ENCODE measurements at regions not wholly inside any gene's neighbourhood (a gene's known extent, or its start where the extent isn't known, plus 50 kb on each side); places are given as distances from the start of the nearest gene placed in this dataset.

DNA sequence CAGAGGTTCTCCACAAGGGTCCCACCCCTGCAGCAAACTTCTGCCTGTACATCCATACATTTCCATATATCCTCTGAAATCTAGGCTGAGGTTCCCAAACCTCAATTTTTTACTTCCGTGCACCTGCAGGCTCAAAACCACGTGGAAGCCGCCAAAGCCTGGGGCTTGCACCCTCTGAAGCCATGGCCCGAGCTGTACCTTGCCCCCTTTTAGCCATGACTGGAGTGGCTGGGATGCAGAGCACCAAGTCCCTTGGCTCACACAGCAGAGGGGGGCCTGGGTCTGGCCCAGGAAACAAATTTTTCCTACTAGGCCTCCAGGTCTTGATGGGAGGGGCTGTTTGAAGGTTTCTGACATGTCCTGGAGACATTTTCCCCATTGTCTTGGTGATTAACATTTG, 84.4 kb downstream of the FSCB start:
- no peak overlapping the region for H3K4me3 ChIP-seq (ENCODE audit: low read depth in 1 of 2, low read length in 2 of 2)
- H3K9me3 ChIP-seq (ENCODE audit: control insufficient read depth in 2 of 2, insufficient read depth in 1 of 2, low read depth in 1 of 2, low read length in 1 of 2): peaks cover 0 to 4% of the 10 kb centered on the region in 2 donors
- H3K4me1 ChIP-seq (ENCODE audit: control insufficient read depth in 2 of 2, insufficient read depth in 2 of 2, low read length in 1 of 2): no peaks in the 10 kb centered on the region
- H3K27me3 ChIP-seq (ENCODE audit: control insufficient read depth in 1 of 2, insufficient read depth in 2 of 2, low read length in 2 of 2): no peaks in the 10 kb centered on the region
- no peaks in the 10 kb centered on the region for H3K36me3 ChIP-seq (ENCODE audit: control insufficient read depth in 2 of 2, insufficient read depth in 2 of 2, low read length in 1 of 2)
- no peak overlapping the region for H3K27ac ChIP-seq (ENCODE audit: low read depth in 2 of 2, low read length in 1 of 2)
- 81 to 84% methylated on average over 4 of the region's 4 CpGs for WGBS, 2 donors

GRCh38 chr14:44420226-44420625, 86.9 kb downstream of the FSCB start:
- no peaks in the 10 kb centered on the region for H3K27me3 ChIP-seq (ENCODE audit: control insufficient read depth in 1 of 2, insufficient read depth in 2 of 2, low read length in 2 of 2)
- 82 to 84% methylated on average over 1 of the region's 1 CpG for WGBS, 2 donors
- no peaks in the 10 kb centered on the region for H3K36me3 ChIP-seq (ENCODE audit: control insufficient read depth in 2 of 2, insufficient read depth in 2 of 2, low read length in 1 of 2)
- no peak overlapping the region for H3K27ac ChIP-seq (ENCODE audit: low read depth in 2 of 2, low read length in 1 of 2)
- no peaks in the 10 kb centered on the region for H3K4me1 ChIP-seq (ENCODE audit: control insufficient read depth in 2 of 2, insufficient read depth in 2 of 2, low read length in 1 of 2)
- peaks cover 0 to 4% of the 10 kb centered on the region in 2 donors for H3K9me3 ChIP-seq (ENCODE audit: control insufficient read depth in 2 of 2, insufficient read depth in 1 of 2, low read depth in 1 of 2, low read length in 1 of 2)
- H3K4me3 ChIP-seq (ENCODE audit: low read depth in 1 of 2, low read length in 2 of 2): no peak overlapping the region

GRCh38 chr14:44418856-44419255, 88.2 kb downstream of the FSCB start:
- no peaks in the 10 kb centered on the region for H3K36me3 ChIP-seq (ENCODE audit: control insufficient read depth in 2 of 2, insufficient read depth in 2 of 2, low read length in 1 of 2)
- no peak overlapping the region for H3K27ac ChIP-seq (ENCODE audit: low read depth in 2 of 2, low read length in 1 of 2)
- peaks cover 0 to 4% of the 10 kb centered on the region in 2 donors for H3K9me3 ChIP-seq (ENCODE audit: control insufficient read depth in 2 of 2, insufficient read depth in 1 of 2, low read depth in 1 of 2, low read length in 1 of 2)
- 79 to 80% methylated on average over 5 of the region's 5 CpGs for WGBS, 2 donors
- no peaks in the 10 kb centered on the region for H3K27me3 ChIP-seq (ENCODE audit: control insufficient read depth in 1 of 2, insufficient read depth in 2 of 2, low read length in 2 of 2)
- H3K4me1 ChIP-seq (ENCODE audit: control insufficient read depth in 2 of 2, insufficient read depth in 2 of 2, low read length in 1 of 2): no peaks in the 10 kb centered on the region
- no peak overlapping the region for H3K4me3 ChIP-seq (ENCODE audit: low read depth in 1 of 2, low read length in 2 of 2)

DNA sequence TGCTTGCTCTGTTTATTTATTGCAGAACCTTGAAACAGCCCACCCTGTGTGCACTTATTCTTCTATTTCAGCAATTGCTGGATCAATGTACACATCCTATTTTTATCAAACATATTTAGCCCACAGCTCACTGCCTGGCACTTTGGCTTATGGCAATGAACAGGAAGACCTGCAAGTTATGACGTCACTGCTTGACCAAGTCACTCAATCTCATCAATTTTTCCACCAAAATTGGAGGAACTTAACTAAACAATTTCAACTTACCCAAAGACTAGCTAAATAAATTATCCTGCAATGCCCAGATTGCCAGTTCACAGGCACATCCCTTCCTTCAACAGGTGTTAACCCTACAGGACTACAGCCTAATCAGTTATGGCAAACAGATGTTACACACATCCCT, 89.3 kb downstream of the FSCB start:
- Histone ChIP-seq H3K27ac (ENCODE audit: low read depth in 2 of 2, low read length in 1 of 2) (no peak overlapping the region), H3K4me3 (ENCODE audit: low read depth in 1 of 2, low read length in 2 of 2) (no peak overlapping the region), H3K4me1 (ENCODE audit: control insufficient read depth in 2 of 2, insufficient read depth in 2 of 2, low read length in 1 of 2) (no peaks in the 10 kb centered on the region), H3K27me3 (ENCODE audit: control insufficient read depth in 1 of 2, insufficient read depth in 2 of 2, low read length in 2 of 2) (no peaks in the 10 kb centered on the region), H3K36me3 (ENCODE audit: control insufficient read depth in 2 of 2, insufficient read depth in 2 of 2, low read length in 1 of 2) (no peaks in the 10 kb centered on the region), H3K9me3 (ENCODE audit: control insufficient read depth in 2 of 2, insufficient read depth in 1 of 2, low read depth in 1 of 2, low read length in 1 of 2) (peaks cover 0 to 4% of the 10 kb centered on the region in 2 donors)
- 94 to 95% methylated on average over 1 of the region's 1 CpG for WGBS, 2 donors

GRCh38 chr14:44414646-44415045, 92.4 kb downstream of the FSCB start:
- 49 to 69% methylated on average over 1 of the region's 1 CpG for WGBS, 2 donors
- Histone ChIP-seq H3K27ac (ENCODE audit: low read depth in 2 of 2, low read length in 1 of 2) (no peak overlapping the region), H3K36me3 (ENCODE audit: control insufficient read depth in 2 of 2, insufficient read depth in 2 of 2, low read length in 1 of 2) (no peaks in the 10 kb centered on the region), H3K4me3 (ENCODE audit: low read depth in 1 of 2, low read length in 2 of 2) (no peak overlapping the region), H3K4me1 (ENCODE audit: control insufficient read depth in 2 of 2, insufficient read depth in 2 of 2, low read length in 1 of 2) (no peaks in the 10 kb centered on the region), H3K9me3 (ENCODE audit: control insufficient read depth in 2 of 2, insufficient read depth in 1 of 2, low read depth in 1 of 2, low read length in 1 of 2) (no peaks in the 10 kb centered on the region), H3K27me3 (ENCODE audit: control insufficient read depth in 1 of 2, insufficient read depth in 2 of 2, low read length in 2 of 2) (no peaks in the 10 kb centered on the region)

- WGBS, 2 donors: 71 to 76% methylated on average over 1 of the region's 1 CpG
- H3K36me3 ChIP-seq (ENCODE audit: control insufficient read depth in 2 of 2, insufficient read depth in 2 of 2, low read length in 1 of 2): no peaks in the 10 kb centered on the region
- H3K4me3 ChIP-seq (ENCODE audit: low read depth in 1 of 2, low read length in 2 of 2): no peak overlapping the region
- no peak overlapping the region for H3K27ac ChIP-seq (ENCODE audit: low read depth in 2 of 2, low read length in 1 of 2)
- no peaks in the 10 kb centered on the region for H3K4me1 ChIP-seq (ENCODE audit: control insufficient read depth in 2 of 2, insufficient read depth in 2 of 2, low read length in 1 of 2)
- no peaks in the 10 kb centered on the region for H3K9me3 ChIP-seq (ENCODE audit: control insufficient read depth in 2 of 2, insufficient read depth in 1 of 2, low read depth in 1 of 2, low read length in 1 of 2)
- H3K27me3 ChIP-seq (ENCODE audit: control insufficient read depth in 1 of 2, insufficient read depth in 2 of 2, low read length in 2 of 2): no peaks in the 10 kb centered on the region
Measured at GRCh38 chr14:44412858-44413569, 94.1 kb downstream of the FSCB start.

- H3K27me3 ChIP-seq (ENCODE audit: control insufficient read depth in 1 of 2, insufficient read depth in 2 of 2, low read length in 2 of 2): no peaks in the 10 kb centered on the region
- no peaks in the 10 kb centered on the region for H3K4me1 ChIP-seq (ENCODE audit: control insufficient read depth in 2 of 2, insufficient read depth in 2 of 2, low read length in 1 of 2)
- H3K27ac ChIP-seq (ENCODE audit: low read depth in 2 of 2, low read length in 1 of 2): no peak overlapping the region
- H3K36me3 ChIP-seq (ENCODE audit: control insufficient read depth in 2 of 2, insufficient read depth in 2 of 2, low read length in 1 of 2): no peaks in the 10 kb centered on the region
- no peaks in the 10 kb centered on the region for H3K9me3 ChIP-seq (ENCODE audit: control insufficient read depth in 2 of 2, insufficient read depth in 1 of 2, low read depth in 1 of 2, low read length in 1 of 2)
- no peak overlapping the region for H3K4me3 ChIP-seq (ENCODE audit: low read depth in 1 of 2, low read length in 2 of 2)
- WGBS, 2 donors: 46 to 50% methylated on average over 5 of the region's 5 CpGs
Measured at GRCh38 chr14:44405011-44405486, 102.0 kb downstream of the FSCB start.

DNA sequence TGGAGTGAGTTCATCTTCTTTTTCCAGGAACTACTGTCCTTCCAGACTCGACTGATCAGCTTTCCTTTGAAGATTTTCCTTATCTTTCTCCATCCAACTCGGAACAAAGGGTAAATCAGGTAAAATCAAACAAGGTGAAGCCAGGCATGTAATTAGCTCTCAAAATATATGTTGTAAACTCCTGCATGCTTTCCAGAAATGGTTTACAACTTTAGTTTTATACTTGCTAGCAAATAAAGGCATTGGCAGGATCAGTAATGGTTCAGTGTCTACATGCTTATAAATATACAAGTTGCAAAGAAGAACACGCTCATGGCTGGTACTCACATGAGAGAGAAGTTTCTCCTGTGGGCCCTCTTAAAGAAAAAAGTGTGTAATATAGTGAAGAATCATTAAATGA, 102.5 kb downstream of the FSCB start:
- H3K4me1 ChIP-seq (ENCODE audit: control insufficient read depth in 2 of 2, insufficient read depth in 2 of 2, low read length in 1 of 2): no peaks in the 10 kb centered on the region
- H3K4me3 ChIP-seq (ENCODE audit: low read depth in 1 of 2, low read length in 2 of 2): no peak overlapping the region
- H3K9me3 ChIP-seq (ENCODE audit: control insufficient read depth in 2 of 2, insufficient read depth in 1 of 2, low read depth in 1 of 2, low read length in 1 of 2): no peaks in the 10 kb centered on the region
- no peaks in the 10 kb centered on the region for H3K36me3 ChIP-seq (ENCODE audit: control insufficient read depth in 2 of 2, insufficient read depth in 2 of 2, low read length in 1 of 2)
- no peak overlapping the region for H3K27ac ChIP-seq (ENCODE audit: low read depth in 2 of 2, low read length in 1 of 2)
- WGBS, 2 donors: 47% methylated on average over 3 of the region's 3 CpGs
- H3K27me3 ChIP-seq (ENCODE audit: control insufficient read depth in 1 of 2, insufficient read depth in 2 of 2, low read length in 2 of 2): no peaks in the 10 kb centered on the region

DNA sequence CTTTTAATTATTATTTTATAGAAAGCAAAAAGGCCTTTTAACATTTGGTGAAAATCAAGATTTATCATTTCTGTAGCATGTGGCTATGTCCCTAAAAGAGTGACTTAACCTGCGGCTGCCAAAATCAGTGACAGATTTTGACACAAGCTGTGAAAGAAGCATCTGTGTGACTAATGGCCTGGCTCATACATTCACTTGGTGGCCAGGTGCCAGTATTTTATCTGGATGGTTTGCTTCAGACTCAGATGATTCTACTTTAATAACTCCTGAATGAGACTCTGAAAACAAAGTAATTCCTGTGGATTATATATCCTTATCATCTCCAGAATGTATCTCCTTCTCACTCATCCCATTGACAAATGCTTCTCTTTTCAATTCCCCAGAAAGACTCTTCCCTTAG, 103.0 kb downstream of the FSCB start:
- no peaks in the 10 kb centered on the region for H3K4me1 ChIP-seq (ENCODE audit: control insufficient read depth in 2 of 2, insufficient read depth in 2 of 2, low read length in 1 of 2)
- H3K36me3 ChIP-seq (ENCODE audit: control insufficient read depth in 2 of 2, insufficient read depth in 2 of 2, low read length in 1 of 2): no peaks in the 10 kb centered on the region
- H3K4me3 ChIP-seq (ENCODE audit: low read depth in 1 of 2, low read length in 2 of 2): no peak overlapping the region
- H3K27ac ChIP-seq (ENCODE audit: low read depth in 2 of 2, low read length in 1 of 2): no peak overlapping the region
- no peaks in the 10 kb centered on the region for H3K9me3 ChIP-seq (ENCODE audit: control insufficient read depth in 2 of 2, insufficient read depth in 1 of 2, low read depth in 1 of 2, low read length in 1 of 2)
- 37 to 46% methylated on average over 1 of the region's 1 CpG for WGBS, 2 donors
- H3K27me3 ChIP-seq (ENCODE audit: control insufficient read depth in 1 of 2, insufficient read depth in 2 of 2, low read length in 2 of 2): no peaks in the 10 kb centered on the region

- WGBS, 2 donors: 49 to 63% methylated on average over 3 of the region's 3 CpGs
- Histone ChIP-seq H3K27ac (ENCODE audit: low read depth in 2 of 2, low read length in 1 of 2) (no peak overlapping the region), H3K4me1 (ENCODE audit: control insufficient read depth in 2 of 2, insufficient read depth in 2 of 2, low read length in 1 of 2) (no peaks in the 10 kb centered on the region), H3K27me3 (ENCODE audit: control insufficient read depth in 1 of 2, insufficient read depth in 2 of 2, low read length in 2 of 2) (no peaks in the 10 kb centered on the region), H3K36me3 (ENCODE audit: control insufficient read depth in 2 of 2, insufficient read depth in 2 of 2, low read length in 1 of 2) (no peaks in the 10 kb centered on the region), H3K4me3 (ENCODE audit: low read depth in 1 of 2, low read length in 2 of 2) (no peak overlapping the region), H3K9me3 (ENCODE audit: control insufficient read depth in 2 of 2, insufficient read depth in 1 of 2, low read depth in 1 of 2, low read length in 1 of 2) (no peaks in the 10 kb centered on the region)
Measured at GRCh38 chr14:44403193-44403592, 103.9 kb downstream of the FSCB start.

All from esophagus (tissue), 2 donors.